GM19238 (cell line): ENCODE measurements at regions not wholly inside any gene's neighbourhood (a gene's known extent, or its start where the extent isn't known, plus 50 kb on each side); places are given as distances from the start of the nearest gene placed in this dataset.
"Not testable (repeated sequence)": the region's sequence is repeated elsewhere in the genome, so short reads cannot be mapped to it uniquely, and the experiment has no call there.

Experiments
- DNase-seq: peaks from one replicate; pipeline ENCODE4 v3.0.0; 2011; ENCODE audit warnings: low spot score; ENCODE audit not compliant: insufficient read length

DNA sequence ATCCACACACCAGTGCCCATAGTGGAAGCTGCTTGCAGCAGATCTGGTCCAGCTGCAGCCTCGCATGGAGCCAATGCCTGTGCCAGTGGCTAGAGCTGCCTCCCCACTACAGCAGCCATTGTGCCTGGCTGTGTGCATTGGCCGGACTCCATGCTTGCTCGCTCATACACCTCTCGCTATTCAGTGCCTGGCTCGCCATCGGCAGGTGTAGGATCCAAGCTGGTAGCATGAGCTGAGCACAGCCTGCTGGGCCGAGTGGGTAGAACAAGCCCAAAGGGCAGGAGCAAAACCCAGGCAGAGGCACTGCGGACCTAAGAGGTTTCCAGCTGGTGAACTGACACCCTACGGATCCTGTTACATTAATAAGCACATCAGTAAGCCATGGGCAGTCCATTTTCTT, 1184.1 kb downstream of the AMY1C start:
- DNase-seq, result no peak

DNA sequence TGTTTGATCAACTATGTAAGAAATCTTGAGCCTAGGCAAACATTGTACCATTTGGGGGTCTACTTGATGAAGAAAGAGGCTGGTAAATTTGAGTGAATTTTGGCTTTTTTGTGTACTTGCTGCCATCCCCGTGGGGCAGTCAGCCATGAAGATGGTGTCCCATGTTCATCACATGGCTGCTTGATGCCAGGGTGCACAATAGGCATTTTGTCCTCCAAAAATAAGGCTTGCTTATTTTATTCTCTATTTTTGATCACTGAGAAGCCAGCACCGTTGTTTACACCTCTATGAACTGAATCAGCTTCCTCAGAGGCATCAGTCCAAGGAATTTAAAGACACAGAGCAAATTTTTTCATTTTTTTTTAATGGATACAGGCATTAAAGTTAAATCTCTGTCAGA, 1195.7 kb downstream of the AMY1C start:
- DNase-seq, result no peak

DNA sequence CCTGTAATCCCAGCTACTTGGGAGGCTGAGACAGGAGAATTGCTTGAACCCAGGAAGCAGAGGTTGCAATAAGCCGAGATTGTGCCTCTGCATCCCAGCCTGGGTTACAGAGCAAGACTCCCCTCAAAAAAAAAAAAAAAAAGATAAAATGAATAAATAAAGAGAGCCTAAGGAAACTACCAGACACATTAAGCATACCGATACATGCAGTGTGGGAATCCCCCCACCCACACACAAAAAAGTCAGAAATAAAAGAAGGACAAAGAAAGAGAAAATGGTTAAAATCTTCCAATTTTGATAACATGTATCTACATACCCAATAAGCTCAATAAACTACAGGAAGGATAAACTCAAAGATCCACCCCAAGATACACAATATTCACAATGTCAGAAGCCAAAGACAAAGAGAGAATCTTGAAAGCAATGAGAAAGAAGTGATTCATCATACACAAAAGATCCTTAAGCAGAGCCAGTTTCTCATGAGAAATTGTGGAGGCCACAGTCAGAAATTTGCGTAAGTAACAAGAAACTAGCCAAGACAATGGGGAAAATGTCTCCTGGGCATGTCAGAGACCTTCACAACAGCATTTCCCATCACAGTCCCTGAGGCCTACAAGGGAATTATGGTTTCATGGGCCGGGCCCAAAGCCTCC, 1197.0 kb downstream of the AMY1C start:
- DNase-seq, result no peak

DNA sequence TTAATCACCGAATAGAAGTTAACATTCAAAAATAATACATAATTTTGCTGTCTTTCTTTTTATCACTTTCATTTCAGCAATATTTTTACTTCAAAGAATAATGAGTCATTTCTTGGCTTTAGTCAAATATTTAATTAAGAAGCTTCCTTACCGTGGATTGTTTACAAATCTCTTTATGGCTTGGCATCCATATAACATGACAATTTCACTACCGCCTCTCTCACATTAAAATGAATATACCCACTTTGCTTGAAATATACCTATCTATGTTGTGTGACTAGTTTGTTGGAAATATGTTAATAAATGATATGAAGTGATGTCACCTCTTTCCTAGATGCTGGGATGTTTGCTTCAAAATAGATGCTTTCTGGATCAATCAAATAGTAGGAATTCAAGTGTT, 1203.9 kb downstream of the AMY1C start:
- DNase-seq, result no peak

DNA sequence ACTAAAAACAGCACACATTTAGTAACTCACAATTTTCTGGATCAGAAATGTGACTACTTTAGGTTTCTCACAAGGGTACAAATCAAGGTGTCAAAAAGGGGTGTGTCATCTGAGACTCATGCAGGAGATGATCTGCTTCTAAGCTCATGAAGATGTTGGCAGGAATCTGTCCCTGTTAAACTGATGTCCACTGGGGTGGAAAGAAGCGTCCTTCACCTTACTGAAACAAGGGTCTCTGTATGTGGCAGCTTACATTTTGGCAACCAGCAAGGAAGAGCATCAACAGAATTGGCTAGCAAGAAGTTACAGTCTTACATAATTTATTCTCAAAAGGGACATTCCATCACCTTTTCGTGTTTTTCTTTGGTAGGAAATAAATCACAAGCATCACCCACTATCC, 1223.8 kb downstream of the AMY1C start:
- no peak for DNase-seq

DNA sequence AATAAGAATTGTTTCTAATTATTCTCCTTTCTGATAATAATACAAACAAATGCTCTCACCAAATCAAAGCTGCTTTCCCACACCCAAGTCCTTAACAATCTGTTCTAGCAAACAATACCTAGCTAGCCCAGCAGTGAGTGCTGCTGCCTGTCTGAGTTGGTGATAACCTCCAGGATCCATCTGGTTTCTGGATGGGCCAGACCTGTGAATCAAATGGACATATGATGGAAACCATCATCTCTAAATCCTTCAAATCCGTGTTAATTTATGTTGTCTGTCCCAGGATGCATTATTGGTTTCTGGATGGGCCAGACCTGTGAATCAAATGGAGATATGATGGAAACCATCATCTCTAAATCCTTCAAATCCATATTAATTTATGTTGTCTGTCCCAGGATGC, 1230.0 kb downstream of the AMY1C start:
- no peak for DNase-seq

DNA sequence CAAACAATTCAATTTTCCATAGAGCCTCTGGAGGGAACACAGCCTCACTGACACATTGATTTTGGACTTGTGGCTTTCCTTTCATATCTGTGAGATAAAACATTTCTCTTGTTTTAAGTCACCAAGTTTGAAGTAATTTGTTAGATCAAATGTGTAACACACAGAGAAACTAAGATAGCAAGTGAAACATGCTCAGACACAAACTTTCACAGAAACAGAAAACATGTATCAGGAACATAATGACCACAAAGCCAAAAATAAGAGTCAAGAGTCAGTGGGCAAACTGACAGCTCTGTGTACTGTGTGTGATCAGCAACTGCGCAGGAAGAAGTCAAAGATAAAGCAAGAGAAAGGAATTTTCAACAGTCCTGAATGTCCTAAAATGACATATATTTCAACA, 1237.5 kb downstream of the AMY1C start:
- no peak for DNase-seq

DNA sequence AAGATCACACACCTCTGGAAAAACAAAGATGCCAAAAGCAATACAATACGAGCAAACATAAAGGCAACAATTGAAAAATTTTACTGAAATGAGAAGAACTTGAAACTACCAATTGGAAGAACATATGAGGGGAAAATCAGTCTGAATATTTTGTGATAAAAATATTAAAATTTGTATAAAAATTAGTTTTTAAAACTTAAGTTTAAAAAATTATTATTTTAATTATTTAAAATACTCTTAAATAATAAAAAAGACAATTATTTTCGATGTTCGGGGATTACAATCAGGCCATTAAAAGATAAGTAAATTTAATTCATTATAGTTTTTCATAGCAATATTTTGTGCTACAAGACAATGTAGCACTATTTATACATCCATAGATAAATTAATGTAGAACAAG, 1239.3 kb downstream of the AMY1C start:
- no peak for DNase-seq

DNA sequence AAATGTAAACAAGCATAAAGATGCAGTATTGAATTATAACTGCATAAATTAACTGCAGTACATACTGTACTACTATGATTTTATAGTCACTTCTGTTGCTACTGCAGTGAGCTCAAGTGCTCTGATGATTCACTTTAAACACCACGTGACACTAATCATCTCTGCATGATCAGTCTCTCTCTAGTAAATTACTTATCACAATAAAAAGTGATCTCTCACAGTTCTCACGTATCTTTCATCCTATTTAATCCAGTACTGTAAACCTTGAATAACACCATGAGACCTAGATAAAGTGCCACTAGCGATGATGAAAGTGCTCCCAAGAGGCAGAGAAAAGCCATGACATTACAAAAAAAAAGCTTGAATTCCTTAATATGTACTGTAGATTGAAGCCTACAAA, 1242.0 kb downstream of the AMY1C start:
- DNase-seq, result no peak

DNA sequence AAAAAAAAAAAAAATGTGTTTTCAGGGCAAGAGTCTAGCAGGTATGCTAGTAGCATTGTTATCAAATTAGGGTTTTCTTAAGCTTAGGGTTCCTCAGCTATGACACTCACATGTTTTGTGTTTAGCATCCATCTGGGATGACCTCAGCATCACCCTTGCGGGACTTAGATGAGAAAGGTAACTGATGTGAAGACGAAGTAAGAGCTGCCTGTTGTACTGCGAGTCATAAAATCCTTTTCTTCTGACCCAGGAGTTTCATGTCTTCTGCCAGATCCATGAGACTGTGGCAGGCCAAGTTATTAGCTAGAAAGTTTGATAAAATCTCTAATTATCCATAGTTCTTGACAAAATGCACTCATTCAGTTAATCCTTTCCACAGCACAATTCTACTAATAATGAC, 1251.1 kb downstream of the AMY1C start:
- no peak for DNase-seq

DNA sequence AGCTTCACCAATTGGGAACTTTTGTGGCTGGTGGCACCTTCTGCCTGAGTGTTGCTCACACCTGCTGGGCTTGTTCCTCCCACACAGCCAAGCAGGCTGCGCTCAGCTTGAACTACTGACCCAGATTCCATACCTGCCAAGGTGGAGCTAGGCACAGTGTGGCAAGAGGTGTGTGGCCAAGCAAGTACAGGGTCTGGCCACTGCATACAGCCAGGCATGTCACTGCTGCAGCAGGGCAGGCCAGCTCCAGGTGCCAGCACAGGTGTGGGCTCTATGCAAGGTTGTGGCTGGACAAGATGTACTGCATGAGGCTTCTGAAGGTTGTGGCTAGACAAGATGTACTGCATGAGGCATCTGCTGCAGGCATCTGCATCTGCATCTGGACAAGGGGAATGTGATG, 1254.8 kb downstream of the AMY1C start:
- no peak for DNase-seq

DNA sequence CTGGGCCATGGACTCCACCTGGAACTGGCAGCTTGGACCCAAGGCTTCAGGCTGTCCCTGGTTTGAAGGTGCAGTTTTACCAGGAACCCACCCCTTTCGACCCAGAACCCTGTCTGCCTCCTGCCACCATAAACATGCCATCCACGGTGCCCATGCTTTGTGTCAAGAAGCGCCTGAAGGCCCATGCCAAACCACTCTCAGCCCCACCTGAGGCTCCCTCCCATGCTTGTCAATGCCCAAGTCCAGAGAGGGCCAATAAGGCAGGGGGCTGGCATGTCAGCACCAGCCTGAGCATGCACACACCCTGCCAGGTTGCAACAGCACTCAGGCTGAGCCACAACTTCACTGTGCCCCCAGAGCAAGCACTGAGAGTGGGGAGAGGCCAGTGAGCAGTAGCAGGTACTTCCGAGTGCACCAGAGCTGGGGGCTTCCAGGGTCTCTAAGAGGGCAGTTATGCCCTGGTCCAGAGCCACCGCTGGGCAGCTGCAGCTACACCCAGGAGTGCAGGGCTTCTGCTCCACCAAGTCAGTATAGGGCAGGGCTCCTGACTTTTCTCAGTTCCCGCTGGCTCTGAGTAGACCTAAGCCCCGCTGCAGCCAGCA, 1256.0 kb downstream of the AMY1C start:
- no peak for DNase-seq

DNA sequence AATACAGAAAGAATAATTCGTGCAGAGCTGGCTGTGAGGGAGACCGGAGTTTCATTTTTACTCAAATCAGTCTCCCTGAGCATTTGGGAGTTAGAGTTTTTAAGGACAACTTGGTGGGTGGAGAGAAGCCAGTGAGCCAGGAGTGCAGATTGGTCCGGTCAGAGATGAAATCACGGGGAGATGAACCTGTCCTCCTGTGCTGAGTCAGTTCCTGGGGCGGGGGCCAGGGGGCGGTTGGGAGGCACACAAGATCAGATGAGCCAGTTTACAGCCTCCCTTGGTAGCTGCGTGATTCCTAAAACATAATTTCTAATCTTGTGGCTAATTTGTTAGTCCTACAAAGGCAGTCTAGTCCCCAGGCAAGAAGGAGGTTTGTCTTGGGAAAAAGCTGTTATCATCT, 1267.9 kb downstream of the AMY1C start:
- DNase-seq, result no peak

DNA sequence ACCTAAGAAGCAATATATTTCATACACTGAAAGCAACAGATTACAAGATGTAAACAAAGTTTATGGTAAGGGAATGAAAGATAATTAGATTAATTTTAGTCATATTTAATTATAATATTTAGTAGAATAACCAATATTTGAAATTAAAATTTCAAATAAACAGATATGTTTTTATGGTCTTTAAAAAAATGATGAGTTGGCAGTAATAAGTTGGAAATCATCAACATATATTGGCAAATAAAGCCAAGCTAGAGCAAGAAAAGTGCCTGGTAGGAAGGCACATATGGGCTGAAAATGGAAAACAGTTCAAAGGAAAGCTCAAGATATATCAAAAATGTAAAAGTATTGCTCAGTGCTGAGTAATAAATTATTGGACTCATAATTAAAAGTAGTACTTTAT, 1274.0 kb downstream of the AMY1C start:
- DNase-seq, result no peak

DNA sequence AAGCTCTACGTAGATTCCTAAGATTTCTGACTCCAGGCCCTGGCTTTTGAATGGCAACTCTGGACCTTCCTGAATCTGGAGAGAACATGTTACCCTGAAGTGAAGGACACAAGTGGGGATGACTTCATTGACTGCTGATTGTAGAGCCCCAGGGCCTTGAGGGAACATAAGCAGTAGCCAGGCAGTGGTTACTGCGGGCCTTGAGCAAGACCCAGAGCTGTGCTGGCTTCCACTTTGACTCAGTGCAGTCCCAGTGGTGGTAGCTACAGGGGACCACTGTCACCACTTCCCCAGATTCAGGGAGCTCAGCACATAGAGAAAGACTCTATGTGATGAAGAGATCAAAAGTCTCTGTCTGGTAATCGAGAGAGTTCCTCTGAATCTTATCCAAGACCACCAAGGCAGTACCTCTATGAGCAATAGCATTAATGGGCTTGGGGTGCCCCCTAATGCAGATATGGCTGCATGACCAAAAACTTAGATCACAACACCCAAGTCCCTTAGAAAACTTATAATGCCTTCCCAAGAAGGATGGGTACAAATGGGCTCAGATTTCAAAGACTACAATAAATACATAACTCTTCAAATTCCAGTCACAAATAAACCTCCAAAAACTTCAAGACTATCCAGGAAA, 1278.3 kb downstream of the AMY1C start:
- no peak for DNase-seq

DNA sequence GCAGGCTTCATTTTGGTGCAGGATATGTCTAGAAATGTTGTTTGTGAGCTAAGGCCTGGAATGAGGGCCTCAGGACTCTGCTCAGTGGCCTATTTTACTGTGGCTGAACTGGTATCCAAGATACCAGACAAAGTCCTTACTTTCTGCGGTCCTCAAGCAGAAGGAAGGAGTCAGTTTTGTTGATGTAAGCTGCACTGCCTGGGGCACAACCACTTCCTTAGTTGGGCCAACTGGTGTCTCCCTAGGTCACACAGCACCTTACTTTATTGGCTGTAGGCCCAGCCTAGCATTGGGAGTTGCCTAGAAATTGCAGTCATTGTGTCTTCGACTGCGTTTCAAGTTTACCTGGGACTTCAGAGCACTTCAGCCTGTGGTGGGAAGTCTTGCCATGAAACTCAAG, 1322.7 kb downstream of the AMY1C start:
- no peak for DNase-seq

DNA sequence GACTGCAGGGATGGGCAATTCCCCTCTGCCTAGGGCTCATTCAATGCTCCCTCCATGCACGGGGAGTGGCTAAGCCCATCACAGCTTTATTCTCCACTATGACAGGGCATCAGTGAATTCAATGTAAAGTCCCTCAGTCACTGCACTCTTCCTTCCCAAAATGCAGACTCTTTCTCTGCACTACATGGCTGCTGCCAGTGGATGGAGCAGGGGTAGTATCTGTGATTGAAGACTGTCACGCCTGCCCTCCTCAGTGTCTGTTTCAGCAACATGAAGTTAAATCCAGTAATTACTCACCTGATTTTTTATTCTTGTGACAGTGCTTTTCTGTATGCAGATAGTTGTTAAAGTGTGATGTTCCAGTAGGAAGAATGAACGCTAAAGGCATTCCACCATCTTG, 1323.2 kb downstream of the AMY1C start:
- no peak for DNase-seq

DNA sequence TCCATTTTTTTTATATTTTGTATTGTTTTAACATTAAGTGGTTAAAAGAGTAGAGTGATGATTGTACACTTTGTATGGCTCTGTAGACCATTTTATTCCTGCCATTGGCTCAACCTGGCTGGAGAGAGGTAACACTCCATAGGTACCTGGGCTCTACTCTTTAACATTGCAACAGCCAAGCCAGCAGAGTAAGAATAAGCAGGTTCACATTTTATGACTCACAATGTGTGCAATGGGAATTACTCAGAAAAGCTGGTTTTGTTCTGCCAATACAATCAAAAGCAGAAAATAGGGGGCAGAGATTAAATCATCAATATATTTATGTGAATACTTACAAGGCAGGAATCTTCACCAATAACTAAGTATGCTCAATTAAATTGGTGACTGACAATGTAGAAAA, 1324.0 kb downstream of the AMY1C start:
- DNase-seq, result no peak

DNA sequence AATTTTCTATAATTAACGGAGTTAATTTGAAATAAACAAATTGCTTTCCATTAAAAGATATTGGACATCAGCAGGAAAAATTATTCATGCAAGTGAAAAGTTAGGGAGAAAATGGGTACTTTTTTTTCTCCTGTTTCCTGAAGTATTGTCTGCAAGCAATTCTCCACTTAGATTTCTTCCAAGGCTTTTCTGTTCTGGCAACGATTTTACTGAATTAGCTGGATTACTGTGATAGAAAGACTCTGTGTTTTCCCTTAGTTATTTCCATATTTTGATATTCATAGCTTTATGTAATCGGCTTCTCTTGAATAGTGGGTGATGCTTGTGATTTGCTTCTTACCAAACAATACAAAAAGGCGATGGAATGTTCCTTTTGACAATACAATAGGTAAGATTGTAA, 1333.9 kb downstream of the AMY1C start:
- no peak for DNase-seq

DNA sequence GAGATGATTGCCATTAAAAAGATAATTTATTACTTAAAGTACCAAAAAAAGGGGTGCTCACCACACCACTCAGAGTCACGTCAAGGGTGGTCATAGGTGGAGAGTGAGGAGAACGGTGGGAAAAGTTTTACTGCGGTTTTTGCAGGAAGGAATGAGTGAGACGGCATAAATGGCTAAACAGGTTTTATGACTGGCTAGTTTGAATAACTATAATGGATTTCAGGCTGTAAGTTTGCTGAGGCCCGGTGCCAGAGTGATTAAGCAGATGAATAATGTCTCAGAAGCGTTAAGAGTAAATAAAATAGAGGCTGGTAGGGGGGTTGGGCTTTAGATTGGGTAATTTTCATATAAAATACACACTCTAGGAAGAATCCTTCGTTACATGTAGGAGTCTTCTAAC, 1337.8 kb downstream of the AMY1C start:
- DNase-seq, result no peak

DNA sequence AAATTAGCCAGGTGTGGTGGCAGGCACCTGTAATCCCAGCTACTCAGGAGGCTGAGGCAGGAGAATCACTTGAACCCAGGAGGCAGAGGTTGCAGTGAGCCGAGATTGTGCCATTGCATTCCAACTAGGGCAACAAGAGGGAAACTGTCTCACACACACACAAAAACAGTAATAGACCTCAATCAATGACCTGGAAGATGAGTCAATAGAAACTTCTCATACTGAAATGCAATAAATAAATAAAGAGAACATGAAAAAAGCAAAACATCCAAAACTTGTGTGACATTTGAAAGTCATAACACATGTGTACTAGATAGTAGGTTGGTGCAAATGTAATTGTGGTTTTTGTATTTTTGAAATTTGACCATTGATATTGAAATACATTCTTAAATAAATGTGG, 1338.5 kb downstream of the AMY1C start:
- no peak for DNase-seq

DNA sequence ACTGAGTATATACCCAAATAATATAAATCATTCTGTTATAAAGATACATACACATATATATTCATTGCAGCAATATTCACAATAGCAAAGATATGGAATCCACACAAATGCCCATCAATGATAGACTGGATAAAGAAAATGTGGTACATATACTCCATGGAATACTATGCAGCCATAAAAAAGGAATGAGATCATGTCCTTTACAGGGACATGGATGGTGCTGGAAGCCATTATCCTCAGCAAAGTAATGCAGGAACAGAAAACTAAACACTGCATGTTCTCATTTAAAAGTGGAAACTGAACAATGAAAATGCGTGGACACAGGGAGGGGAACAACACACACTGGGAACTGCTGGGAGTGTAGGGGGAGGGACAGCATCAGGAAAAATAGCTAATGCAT, 1344.2 kb downstream of the AMY1C start:
- DNase-seq, result not testable (repeated sequence)

DNA sequence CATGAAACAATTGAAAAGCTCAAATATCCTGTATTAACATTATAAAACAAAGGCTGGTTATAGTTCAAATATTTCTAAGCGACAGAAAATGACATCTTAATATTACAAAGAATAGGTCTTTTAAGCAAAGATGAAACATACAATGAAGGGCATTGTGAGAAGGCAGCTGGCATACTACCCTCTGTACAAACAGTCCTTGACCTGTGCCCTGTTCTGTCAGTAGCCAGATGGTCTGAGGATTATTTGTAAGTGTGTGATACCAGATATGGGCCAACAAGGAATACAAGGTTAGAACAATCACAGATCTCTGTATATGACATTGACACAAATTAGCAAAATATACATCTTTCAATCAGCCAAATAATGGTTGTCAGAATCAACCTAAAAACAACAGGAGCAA, 1350.4 kb downstream of the AMY1C start:
- no peak for DNase-seq
